ENCODE measurements at regions not wholly inside any gene's neighbourhood (a gene's known extent, or its start where the extent isn't known, plus 50 kb on each side); places are given as distances from the start of the nearest gene placed in this dataset.

GRCh38 chr22:49545606-49546005, 282.1 kb downstream of the BRD1 start:
- TF ChIP-seq BACH2 (CRISPR knock-in tag; IDR thresholded peaks at IDR 0.05; ENCODE audit: borderline replicate concordance) (no peak), OSR1 (CRISPR knock-in tag; IDR thresholded peaks at IDR 0.05) (no peak), ZC3H10 (CRISPR knock-in tag; IDR thresholded peaks at IDR 0.05) (no peak), SNAI2 (CRISPR knock-in tag; IDR thresholded peaks at IDR 0.05) (no peak), POU6F1 (CRISPR knock-in tag; IDR thresholded peaks at IDR 0.05; ENCODE audit: borderline replicate concordance, low read depth) (no peak)
- ATAC-seq = no peak

GRCh38 chr22:49544286-49544685, 283.4 kb downstream of the BRD1 start:
- TF ChIP-seq TOX (CRISPR knock-in tag; IDR thresholded peaks at IDR 0.05; ENCODE audit: borderline replicate concordance) (no peak), PPARA (CRISPR knock-in tag; IDR thresholded peaks at IDR 0.05; ENCODE audit: borderline replicate concordance) (no peak), PATZ1 (CRISPR knock-in tag; IDR thresholded peaks at IDR 0.05; ENCODE audit: borderline replicate concordance) (no peak), ESRRG (CRISPR knock-in tag; IDR thresholded peaks at IDR 0.05) (no peak), CSDC2 (CRISPR knock-in tag; IDR thresholded peaks at IDR 0.05) (no peak), ISL1 (CRISPR knock-in tag; IDR thresholded peaks at IDR 0.05) (no peak), ZFP30 (CRISPR knock-in tag; IDR thresholded peaks at IDR 0.05) (no peak), SNAI2 (CRISPR knock-in tag; IDR thresholded peaks at IDR 0.05) (no peak), TCF4 (CRISPR knock-in tag; IDR thresholded peaks at IDR 0.05; ENCODE audit: borderline replicate concordance) (no peak), ZNF8 (CRISPR knock-in tag; IDR thresholded peaks at IDR 0.05) (no peak), CREB5 (CRISPR knock-in tag; IDR thresholded peaks at IDR 0.05; ENCODE audit: low read depth) (no peak), GLIS3 (CRISPR knock-in tag; IDR thresholded peaks at IDR 0.05) (no peak), ARNTL (CRISPR knock-in tag; IDR thresholded peaks at IDR 0.05; ENCODE audit: borderline replicate concordance, low read depth) (no peak), BACH2 (CRISPR knock-in tag; IDR thresholded peaks at IDR 0.05; ENCODE audit: borderline replicate concordance) (no peak), ZC3H10 (CRISPR knock-in tag; IDR thresholded peaks at IDR 0.05) (no peak)
- TF ChIP-seq, protein P1, sequence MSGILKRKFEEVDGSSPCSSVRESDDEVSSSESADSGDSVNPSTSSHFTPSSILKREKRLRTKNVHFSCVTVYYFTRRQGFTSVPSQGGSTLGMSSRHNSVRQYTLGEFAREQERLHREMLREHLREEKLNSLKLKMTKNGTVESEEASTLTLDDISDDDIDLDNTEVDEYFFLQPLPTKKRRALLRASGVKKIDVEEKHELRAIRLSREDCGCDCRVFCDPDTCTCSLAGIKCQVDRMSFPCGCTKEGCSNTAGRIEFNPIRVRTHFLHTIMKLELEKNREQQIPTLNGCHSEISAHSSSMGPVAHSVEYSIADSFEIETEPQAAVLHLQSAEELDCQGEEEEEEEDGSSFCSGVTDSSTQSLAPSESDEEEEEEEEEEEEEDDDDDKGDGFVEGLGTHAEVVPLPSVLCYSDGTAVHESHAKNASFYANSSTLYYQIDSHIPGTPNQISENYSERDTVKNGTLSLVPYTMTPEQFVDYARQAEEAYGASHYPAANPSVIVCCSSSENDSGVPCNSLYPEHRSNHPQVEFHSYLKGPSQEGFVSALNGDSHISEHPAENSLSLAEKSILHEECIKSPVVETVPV (CRISPR knock-in tag; IDR thresholded peaks at IDR 0.05) = no peak
- ATAC-seq = no peak

- ATAC-seq = no peak
- TF ChIP-seq ZFP3 (CRISPR knock-in tag; IDR thresholded peaks at IDR 0.05) (no peak), TOX (CRISPR knock-in tag; IDR thresholded peaks at IDR 0.05; ENCODE audit: borderline replicate concordance) (no peak), ZC3H10 (CRISPR knock-in tag; IDR thresholded peaks at IDR 0.05) (no peak), GLIS3 (CRISPR knock-in tag; IDR thresholded peaks at IDR 0.05) (no peak), ZFP30 (CRISPR knock-in tag; IDR thresholded peaks at IDR 0.05) (no peak), TCF4 (CRISPR knock-in tag; IDR thresholded peaks at IDR 0.05; ENCODE audit: borderline replicate concordance) (no peak), ISL1 (CRISPR knock-in tag; IDR thresholded peaks at IDR 0.05) (no peak), POU6F1 (CRISPR knock-in tag; IDR thresholded peaks at IDR 0.05; ENCODE audit: borderline replicate concordance, low read depth) (no peak), BACH2 (CRISPR knock-in tag; IDR thresholded peaks at IDR 0.05; ENCODE audit: borderline replicate concordance) (no peak), PPARA (CRISPR knock-in tag; IDR thresholded peaks at IDR 0.05; ENCODE audit: borderline replicate concordance) (no peak), ARNTL (CRISPR knock-in tag; IDR thresholded peaks at IDR 0.05; ENCODE audit: borderline replicate concordance, low read depth) (no peak), ESRRG (CRISPR knock-in tag; IDR thresholded peaks at IDR 0.05) (no peak), OSR1 (CRISPR knock-in tag; IDR thresholded peaks at IDR 0.05) (no peak), ZNF70 (CRISPR knock-in tag; IDR thresholded peaks at IDR 0.05) (no peak), CSDC2 (CRISPR knock-in tag; IDR thresholded peaks at IDR 0.05) (no peak), SNAI2 (CRISPR knock-in tag; IDR thresholded peaks at IDR 0.05) (no peak)
- TF ChIP-seq, protein P1 (CRISPR knock-in tag; IDR thresholded peaks at IDR 0.05) = no peak
- TF ChIP-seq, protein P2, sequence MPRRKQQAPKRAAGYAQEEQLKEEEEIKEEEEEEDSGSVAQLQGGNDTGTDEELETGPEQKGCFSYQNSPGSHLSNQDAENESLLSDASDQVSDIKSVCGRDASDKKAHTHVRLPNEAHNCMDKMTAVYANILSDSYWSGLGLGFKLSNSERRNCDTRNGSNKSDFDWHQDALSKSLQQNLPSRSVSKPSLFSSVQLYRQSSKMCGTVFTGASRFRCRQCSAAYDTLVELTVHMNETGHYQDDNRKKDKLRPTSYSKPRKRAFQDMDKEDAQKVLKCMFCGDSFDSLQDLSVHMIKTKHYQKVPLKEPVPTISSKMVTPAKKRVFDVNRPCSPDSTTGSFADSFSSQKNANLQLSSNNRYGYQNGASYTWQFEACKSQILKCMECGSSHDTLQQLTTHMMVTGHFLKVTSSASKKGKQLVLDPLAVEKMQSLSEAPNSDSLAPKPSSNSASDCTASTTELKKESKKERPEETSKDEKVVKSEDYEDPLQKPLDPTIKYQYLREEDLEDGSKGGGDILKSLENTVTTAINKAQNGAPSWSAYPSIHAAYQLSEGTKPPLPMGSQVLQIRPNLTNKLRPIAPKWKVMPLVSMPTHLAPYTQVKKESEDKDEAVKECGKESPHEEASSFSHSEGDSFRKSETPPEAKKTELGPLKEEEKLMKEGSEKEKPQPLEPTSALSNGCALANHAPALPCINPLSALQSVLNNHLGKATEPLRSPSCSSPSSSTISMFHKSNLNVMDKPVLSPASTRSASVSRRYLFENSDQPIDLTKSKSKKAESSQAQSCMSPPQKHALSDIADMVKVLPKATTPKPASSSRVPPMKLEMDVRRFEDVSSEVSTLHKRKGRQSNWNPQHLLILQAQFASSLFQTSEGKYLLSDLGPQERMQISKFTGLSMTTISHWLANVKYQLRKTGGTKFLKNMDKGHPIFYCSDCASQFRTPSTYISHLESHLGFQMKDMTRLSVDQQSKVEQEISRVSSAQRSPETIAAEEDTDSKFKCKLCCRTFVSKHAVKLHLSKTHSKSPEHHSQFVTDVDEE (CRISPR knock-in tag; IDR thresholded peaks at IDR 0.05) = no peak
Observed at GRCh38 chr22:49543876-49544275, 283.8 kb downstream of the BRD1 start.

All from SK-N-SH treated with all-trans-retinoic acid at 6 μM for 48 hours (cell line).